Stomach (tissue), 8 donors: ENCODE measurements at regions not wholly inside any gene's neighbourhood (a gene's known extent, or its start where the extent isn't known, plus 50 kb on each side); places are given as distances from the start of the nearest gene placed in this dataset.

Experiments
- DNase-seq, 2 donors: peaks; one replicate each; pipeline versions ENCODE4 v3.0.0 to v3.0.0-alpha.2; 2013 to 2019
- H3K27ac ChIP-seq, 5 donors: fragments of 200-600 bp in 4 of 5; sonication (generic) in 4 of 5; one replicate each; pipeline ENCODE4 v1.5.1; 2013 to 2019; ENCODE audit warnings: mild to moderate bottlenecking in 1 of 5, moderate library complexity in 1 of 5
- H3K27me3 ChIP-seq, 3 donors: fragments of 200-600 bp; sonication (generic); one replicate each; pipeline ENCODE4 v1.5.1; 2017 to 2019; ENCODE audit warnings: mixed run types in 1 of 3
- H3K36me3 ChIP-seq, 4 donors: fragments of 200-600 bp; sonication (generic); 1 replicate in 3 of 4; 2 replicates in 1 of 4; pipeline ENCODE4 v1.5.1; 2016 to 2019
- H3K4me1 ChIP-seq, 4 donors: fragments of 200-600 bp; sonication (generic); one replicate each; pipeline ENCODE4 v1.5.1; 2016 to 2019
- H3K4me3 ChIP-seq, 4 donors: fragments of 200-600 bp; sonication (generic) in 3 of 4; one replicate each; pipeline ENCODE4 v1.5.1; 2016 to 2019; ENCODE audit warnings: mild to moderate bottlenecking in 1 of 4
- H3K9me3 ChIP-seq, 4 donors: fragments of 200-600 bp; sonication (generic); one replicate each; pipeline ENCODE4 v1.5.1; 2016 to 2019
- CTCF ChIP-seq, 7 experiments: fragments of 450-650 bp in 4 of 7; fragments of 200-600 bp in 3 of 7; sonication (generic) in 3 of 7; IDR thresholded peaks; one replicate each; pipeline ENCODE4 v1.5.1; 2016 to 2019; ENCODE audit warnings: antibody characterized with exemption in 7 of 7, control low read depth in 2 of 7, mild to moderate bottlenecking in 1 of 7
- EP300 ChIP-seq: sonication (generic); formaldehyde crosslinking; IDR thresholded peaks from one replicate; pipeline ENCODE4 v1.6.1; 2017; ENCODE audit warnings: antibody characterized with exemption
- POLR2A ChIP-seq, 4 donors: fragments of 450-650 bp; IDR thresholded peaks; one replicate each; pipeline ENCODE4 v1.6.1; 2016; ENCODE audit warnings: antibody characterized with exemption in 4 of 4, control low read depth in 2 of 4, mild to moderate bottlenecking in 1 of 4, moderate library complexity in 1 of 4
- POLR2AphosphoS5 ChIP-seq, 3 donors: sonication (generic); formaldehyde crosslinking; IDR thresholded peaks; one replicate each; pipeline ENCODE4 v1.6.1; 2016; ENCODE audit warnings: antibody characterized with exemption in 3 of 3
- WGBS, 5 donors: extraction: QIAGEN DNeasy Blood & Tissue Kit in 3 of 5; methylation state at CpG; one replicate each; pipeline versions ENCODE4 v1.1.5 to v1.1.7; 2013 to 2018; 5-methylcytosine and 5-hydroxymethylcytosine counted together
- intact Hi-C: fragments of 100-400 bp; cut with DNase I; formaldehyde crosslinking; loops from one replicate; pipeline ENCODE4 v1.15.1; 2023; ENCODE audit warnings: low total_unique reads
- donor health status: healthy with polysubstance abuse.
- donor health status: Bipolar disorder and iron deficiency.
- donor health status: healthy.

GRCh38 chr6:49257549-49257948 lies 205.5 kb downstream of the MMUT start:
- no peak for TF ChIP-seq POLR2AphosphoS5 (IDR thresholded peaks at IDR 0.05)
- TF ChIP-seq CTCF (IDR thresholded peaks at IDR 0.05) = no peak
- TF ChIP-seq EP300 = no peak
- TF ChIP-seq POLR2A (IDR thresholded peaks at IDR 0.05) = no peak
- H3K27me3 ChIP-seq = no peaks in the 10 kb centered on the region
- H3K36me3 ChIP-seq = no peaks in the 10 kb centered on the region
- no peak for DNase-seq
- H3K4me3 ChIP-seq = no peak overlapping the region
- H3K9me3 ChIP-seq = no peaks in the 10 kb centered on the region
- no peak overlapping the region for H3K27ac ChIP-seq
- WGBS, 5 donors = 37 to 60% (median 44%) methylated on average over 3 of the region's 3 CpGs
- H3K4me1 ChIP-seq = no peaks in the 10 kb centered on the region
- intact Hi-C loops = no loop called here

DNA sequence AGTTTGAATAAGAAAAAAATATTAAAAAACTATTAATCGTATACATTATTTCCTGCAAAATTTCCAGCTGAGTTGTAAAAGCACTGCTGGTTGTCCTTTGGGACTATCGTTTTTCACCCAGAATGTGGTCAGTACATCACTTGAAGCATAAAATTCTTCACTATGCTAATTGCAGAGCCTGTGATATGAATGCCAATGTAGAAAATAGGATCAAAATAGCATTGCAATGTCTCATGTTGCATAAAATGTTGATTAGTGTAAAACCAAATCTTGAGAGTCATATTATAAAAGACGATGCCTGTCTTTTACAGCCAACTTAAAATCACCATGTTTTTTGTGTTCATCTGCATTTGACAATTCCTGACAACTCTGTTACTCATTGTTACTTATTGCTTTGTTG lies 207.7 kb downstream of the MMUT start:
- Histone ChIP-seq H3K4me3 (no peak overlapping the region), H3K27me3 (no peaks in the 10 kb centered on the region), H3K4me1 (no peaks in the 10 kb centered on the region), H3K27ac (no peak overlapping the region), H3K9me3 (no peaks in the 10 kb centered on the region), H3K36me3 (no peaks in the 10 kb centered on the region)
- WGBS, 5 donors = 80 to 94% (median 90%) methylated on average over 3 of the region's 3 CpGs
- no peak for DNase-seq
- TF ChIP-seq POLR2AphosphoS5 (IDR thresholded peaks at IDR 0.05) = no peak
- TF ChIP-seq EP300 = no peak
- TF ChIP-seq CTCF (IDR thresholded peaks at IDR 0.05) = no peak
- TF ChIP-seq POLR2A (IDR thresholded peaks at IDR 0.05) = no peak
- intact Hi-C loops = no loop called here

DNA sequence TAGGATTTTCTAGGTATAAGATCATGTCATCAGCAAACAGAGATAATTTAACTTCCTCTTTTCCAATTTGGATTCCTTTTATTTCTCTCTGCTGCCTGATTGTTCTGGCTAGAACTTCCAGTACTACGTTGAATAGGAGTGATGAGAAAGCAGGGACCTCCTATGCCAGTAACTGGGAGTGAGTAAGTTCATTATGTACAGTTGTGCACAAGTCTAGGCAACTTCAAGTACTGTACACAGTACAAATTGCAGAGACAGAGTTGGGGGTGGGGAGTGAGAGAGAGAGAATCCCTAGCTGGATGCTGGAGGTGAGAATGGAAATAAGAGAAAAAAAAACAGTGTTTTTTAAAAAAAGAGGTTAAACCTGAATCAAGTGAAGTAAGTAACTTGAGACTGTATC lies 210.2 kb downstream of the MMUT start:
- WGBS, 5 donors = 27 to 57% (median 50%) methylated on average over 1 of the region's 1 CpG

DNA sequence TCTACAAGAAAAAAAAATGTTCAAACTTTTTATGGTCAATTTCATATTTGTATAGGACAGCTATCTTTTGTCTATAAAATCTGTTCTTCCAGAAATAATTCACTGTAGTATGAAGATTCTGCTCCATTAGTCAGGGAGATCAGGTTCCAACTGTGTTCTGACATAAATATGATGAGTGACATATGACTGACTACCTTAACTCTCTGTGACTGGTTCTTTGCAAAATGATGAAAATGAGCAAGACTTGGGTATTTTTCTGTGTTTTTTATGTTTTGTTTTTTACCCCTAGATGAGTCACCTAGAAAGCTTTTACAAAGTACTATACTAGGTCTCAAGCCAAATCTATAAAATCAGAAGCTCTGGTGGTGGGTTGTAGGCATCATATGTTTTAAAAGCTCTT lies 229.6 kb downstream of the MMUT start:
- no peak for DNase-seq
- Histone ChIP-seq H3K4me1 (no peaks in the 10 kb centered on the region), H3K27ac (no peak overlapping the region), H3K4me3 (no peak overlapping the region), H3K36me3 (no peaks in the 10 kb centered on the region), H3K27me3 (no peaks in the 10 kb centered on the region), H3K9me3 (peaks cover 3 to 39% (median 15%) of the 10 kb centered on the region in 4 donors)
- TF ChIP-seq CTCF (IDR thresholded peaks at IDR 0.05) (no peak), POLR2AphosphoS5 (IDR thresholded peaks at IDR 0.05) (no peak), POLR2A (IDR thresholded peaks at IDR 0.05) (no peak), EP300 (no peak)
- intact Hi-C loops = no loop called here

More for the DNA sequence above, 210.2 kb downstream of the MMUT start:
- H3K27me3 ChIP-seq = no peaks in the 10 kb centered on the region
- H3K4me3 ChIP-seq = no peak overlapping the region
- no peak for TF ChIP-seq EP300
- DNase-seq = no peak
- intact Hi-C loops = no loop called here
- H3K4me1 ChIP-seq = no peaks in the 10 kb centered on the region
- no peaks in the 10 kb centered on the region for H3K9me3 ChIP-seq
- H3K36me3 ChIP-seq = no peaks in the 10 kb centered on the region
- no peak overlapping the region for H3K27ac ChIP-seq

DNA sequence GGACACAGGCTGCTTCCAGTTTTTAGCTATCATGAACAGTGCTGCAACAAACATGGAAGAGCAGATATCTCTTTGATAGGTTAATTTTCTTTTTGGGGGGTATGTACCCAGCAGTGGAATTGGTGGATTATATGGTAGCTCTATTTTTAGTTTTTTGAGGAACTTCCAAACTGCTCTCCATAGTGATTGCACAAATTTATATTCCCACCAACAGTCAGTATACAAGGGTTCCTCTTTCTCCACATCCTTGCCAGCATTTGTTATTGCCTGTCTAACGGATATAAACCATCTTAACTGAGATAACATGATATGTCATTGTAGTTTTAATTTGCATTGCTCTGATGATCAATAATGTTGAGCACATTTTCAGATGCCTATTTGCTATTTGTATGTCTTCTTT lies 237.6 kb downstream of the MMUT start:
- Histone ChIP-seq H3K27ac (no peak overlapping the region), H3K27me3 (no peaks in the 10 kb centered on the region), H3K4me1 (no peaks in the 10 kb centered on the region), H3K9me3 (peaks cover 0 to 42% (median 3%) of the 10 kb centered on the region in 4 donors), H3K36me3 (no peaks in the 10 kb centered on the region), H3K4me3 (no peak overlapping the region)
- DNase-seq = no peak
- intact Hi-C loops = no loop called here
- WGBS, 5 donors = 61 to 84% (median 74%) methylated on average over 1 of the region's 1 CpG
- no peak for TF ChIP-seq CTCF (IDR thresholded peaks at IDR 0.05)
- TF ChIP-seq POLR2A (IDR thresholded peaks at IDR 0.05) = no peak
- TF ChIP-seq POLR2AphosphoS5 (IDR thresholded peaks at IDR 0.05) = no peak
- no peak for TF ChIP-seq EP300
